ENCODE measurements at regions not wholly inside any gene's neighbourhood (a gene's known extent, or its start where the extent isn't known, plus 50 kb on each side); places are given as distances from the start of the nearest gene placed in this dataset.
"Not testable (repeated sequence)": the region's sequence is repeated elsewhere in the genome, so short reads cannot be mapped to it uniquely, and the experiment has no call there.

DNA sequence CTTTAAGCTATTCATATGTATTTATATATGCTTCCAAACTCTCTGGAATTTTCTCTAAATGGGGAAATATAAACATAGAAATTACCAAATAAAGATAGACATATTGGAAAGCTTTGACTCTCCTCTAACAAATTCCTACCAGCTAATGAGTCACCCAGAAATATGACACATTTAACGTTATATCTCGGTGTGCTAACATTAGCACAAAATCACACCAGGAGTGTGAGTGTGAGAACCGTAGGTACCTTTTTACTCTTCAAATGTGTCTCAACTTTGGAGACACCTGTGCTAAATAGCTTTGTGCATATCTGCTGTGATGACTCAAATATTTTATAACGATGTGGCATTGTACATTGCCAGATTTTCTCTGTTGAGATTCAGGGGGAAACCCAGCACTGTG, 714.4 kb downstream of the METTL15 start:
- no peak for DNase-seq (ENCODE audit: low spot score)

DNA sequence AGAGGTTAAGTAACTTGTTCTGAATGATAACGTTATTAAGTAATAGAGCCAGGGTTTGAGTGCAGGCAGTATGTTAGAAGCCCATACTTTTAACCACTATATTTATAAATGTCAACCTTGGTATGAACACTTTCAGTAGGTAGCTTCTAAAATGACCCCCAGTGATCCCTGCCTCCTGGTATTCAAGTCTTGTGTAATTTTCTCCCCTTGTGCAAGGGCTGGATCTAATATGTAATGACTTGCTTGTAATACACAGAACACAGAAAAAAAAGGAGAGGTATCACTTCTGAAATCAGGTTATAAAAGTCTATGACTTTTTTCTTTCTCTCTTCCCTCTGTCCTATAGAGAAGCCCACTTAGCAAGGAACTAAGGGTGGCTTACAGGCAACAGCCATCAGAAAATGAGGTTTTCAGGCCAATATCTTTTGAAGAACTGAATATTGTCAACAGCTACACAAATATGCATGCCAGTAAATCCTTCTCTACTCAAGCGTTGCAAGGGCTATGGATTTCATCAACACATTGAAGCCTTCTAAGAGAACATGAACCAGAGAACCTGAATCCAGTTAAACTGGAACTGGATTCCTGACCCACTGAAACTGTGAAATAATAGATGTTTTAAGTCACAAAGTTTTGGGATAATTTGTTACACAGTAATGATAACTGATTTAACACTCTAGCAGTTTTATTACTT, 712.3 kb downstream of the METTL15 start:
- DNase-seq (ENCODE audit: low spot score), result no peak

DNA sequence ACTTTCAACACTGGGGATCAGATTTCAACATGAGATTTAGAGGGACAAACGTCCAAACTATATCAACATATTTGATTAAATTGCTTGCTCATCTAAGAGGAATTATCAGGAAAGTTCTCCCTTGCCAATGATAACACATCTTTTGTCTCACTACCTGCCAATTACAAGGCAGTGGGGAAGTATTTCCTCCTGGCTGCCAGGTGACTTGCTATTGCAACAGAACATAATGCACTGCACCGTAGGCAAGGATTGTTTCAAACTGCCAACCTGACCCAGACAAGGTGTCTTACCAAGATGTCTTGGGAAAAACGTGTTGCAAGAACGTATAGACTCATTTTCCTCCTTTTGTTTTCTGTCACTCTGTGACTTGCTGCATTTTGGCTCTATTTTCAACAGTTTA, 711.6 kb downstream of the METTL15 start:
- no peak for DNase-seq (ENCODE audit: low spot score)

DNA sequence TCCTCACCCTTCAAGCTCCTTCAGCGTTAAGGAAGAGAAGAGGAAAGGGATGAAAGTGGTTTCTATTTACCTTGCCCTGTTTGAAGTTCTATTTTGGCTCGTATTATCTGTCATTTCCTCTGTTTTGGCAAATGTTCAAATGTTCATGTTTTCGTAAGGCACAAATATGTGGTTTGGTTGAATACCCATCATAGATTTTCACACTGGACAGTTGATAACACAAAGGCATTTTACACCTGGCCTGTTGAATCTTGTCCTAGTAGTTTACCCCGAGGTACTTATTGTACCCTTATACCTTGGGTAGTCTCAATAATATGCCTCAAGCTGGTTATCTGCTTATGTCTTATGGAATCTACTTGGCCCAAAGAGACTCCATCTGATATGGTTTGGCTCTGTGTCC, 706.9 kb downstream of the METTL15 start:
- DNase-seq (ENCODE audit: low spot score), result no peak

DNA sequence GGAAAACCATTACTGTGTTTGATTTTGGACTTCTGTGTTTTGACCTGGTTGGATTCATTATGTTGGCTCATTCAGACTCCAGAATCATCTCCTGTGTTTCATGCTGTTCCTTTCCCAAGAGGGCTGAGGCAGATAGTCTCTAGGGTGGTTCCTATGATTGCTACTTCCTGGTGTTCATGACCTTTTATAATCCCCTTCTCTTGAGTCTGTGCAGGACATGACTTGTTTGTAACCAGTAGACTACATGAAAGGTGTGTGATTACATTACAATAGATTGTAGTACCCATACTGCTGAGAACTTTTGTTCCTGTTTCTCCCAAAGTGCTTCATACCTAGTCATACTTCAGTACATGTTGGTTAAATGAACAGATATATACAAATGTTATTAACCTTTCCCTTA, 700.6 kb downstream of the METTL15 start:
- no peak for DNase-seq (ENCODE audit: low spot score)

DNA sequence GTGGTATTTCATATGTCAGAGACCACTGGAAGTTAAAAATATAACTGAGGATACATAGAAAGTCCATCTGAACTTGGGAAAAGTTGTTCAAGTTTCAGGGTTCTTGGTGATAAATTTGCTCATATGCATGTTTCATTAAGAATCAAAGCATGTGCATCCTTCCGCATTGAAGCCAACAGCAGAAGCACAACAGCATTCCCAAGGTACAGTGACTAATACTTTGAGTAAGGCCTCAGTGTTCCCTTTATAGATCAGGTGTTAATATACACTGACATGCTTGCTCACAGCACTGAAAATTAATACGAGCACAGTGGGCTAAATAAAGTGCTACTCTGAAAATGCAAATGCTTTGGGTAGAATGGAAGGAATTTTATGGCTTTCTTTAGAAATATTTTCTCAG, 691.1 kb downstream of the METTL15 start:
- DNase-seq (ENCODE audit: low spot score), result no peak

DNA sequence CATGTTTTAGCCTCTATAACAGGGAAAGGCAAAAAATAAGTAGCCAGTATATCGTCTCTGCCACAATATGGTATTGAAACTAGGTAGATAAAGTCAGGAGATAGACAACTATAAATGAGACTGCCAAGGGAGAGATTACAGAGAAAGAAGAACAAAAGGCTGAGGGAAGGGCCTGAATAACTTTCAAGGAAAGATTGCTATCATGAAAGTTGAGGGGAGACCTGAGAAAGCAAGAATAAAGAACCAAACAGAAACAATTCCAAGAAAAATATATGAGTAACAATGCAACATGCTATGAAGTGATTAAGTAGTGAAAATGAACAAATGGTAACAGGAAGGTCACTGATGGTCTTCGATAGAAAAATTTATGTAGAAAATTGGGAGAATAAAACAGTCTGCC, 690.1 kb downstream of the METTL15 start:
- DNase-seq (ENCODE audit: low spot score), result no peak

DNA sequence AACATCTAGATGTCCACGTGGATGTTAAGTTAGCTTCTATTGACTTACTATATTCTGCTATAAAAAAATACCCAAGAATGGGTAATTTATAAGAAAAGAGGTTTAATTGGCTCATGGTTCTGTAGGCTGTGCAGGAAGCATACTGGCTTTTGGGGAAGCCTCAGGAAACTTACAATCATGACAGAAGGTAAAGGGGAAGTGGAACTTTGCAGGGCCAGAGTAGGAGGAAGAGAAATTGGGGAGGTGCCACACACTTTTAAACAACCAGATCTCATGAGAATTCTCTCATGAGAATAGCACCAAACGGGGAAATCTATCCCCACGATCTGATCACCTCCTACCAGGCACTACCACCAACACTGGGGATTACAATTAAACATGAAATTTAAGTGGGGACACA, 689.3 kb downstream of the METTL15 start:
- no peak for DNase-seq (ENCODE audit: low spot score)

DNA sequence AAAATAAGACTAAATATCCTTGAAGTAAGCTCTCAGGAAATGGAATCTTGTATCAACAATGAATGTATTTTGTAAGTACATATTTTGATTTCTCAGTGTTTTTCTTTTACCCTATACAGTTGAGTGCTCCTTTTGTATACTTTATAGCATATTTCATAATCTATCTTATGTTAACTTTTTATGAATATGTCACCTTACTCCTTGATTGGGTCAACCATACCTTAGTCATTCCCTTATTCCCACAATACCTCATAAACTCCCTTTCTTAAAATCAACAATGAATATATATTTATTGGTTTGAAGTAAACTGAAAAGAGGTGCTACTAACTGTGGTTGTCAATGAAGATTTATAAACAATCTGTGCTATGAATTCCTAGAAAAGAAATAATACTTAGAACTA, 686.2 kb downstream of the METTL15 start:
- DNase-seq (ENCODE audit: low spot score), result no peak

DNA sequence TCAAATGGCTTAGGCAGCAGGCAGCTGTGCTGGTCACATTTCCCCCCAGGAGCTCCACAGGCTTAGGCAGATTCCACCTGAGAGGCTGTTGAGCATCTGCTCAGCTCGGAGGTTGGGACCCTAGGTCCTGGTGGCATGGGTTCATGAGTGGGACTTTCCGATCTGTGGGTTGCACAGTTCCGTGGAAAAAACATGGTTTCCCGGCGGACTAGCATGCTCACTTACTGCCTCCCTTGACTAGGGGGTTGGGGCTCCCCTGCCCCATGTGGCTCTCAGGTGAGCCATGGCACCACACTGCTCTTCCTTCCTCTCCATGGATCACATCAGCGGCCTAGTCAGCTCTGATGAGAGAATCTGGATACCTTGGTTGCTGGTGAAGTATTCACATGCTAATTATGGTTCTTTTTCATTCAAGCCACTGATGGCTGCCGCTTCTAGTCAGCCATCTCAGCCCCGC, 685.1 kb downstream of the METTL15 start:
- no peak for DNase-seq (ENCODE audit: low spot score)

DNA sequence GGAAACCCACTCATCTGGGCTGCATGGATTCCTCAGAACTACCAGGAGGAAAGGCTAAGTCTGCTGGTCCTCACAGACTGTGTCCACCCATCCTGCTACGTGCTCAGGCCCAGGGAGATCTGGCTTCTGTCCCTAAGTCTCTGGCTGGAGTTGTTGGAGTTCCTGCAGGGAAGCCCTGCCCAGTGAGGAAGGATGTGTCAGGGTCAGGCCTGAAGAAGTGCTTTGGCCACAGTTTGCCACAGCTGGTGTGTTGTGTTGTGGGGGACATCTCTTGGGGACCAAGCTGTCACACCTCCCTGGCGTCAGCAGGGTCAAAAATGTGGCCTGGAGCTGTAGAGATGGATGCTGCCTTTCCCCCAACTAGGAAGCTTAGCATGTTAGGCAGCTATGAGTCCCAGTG, 684.7 kb downstream of the METTL15 start:
- no peak for DNase-seq (ENCODE audit: low spot score)

DNA sequence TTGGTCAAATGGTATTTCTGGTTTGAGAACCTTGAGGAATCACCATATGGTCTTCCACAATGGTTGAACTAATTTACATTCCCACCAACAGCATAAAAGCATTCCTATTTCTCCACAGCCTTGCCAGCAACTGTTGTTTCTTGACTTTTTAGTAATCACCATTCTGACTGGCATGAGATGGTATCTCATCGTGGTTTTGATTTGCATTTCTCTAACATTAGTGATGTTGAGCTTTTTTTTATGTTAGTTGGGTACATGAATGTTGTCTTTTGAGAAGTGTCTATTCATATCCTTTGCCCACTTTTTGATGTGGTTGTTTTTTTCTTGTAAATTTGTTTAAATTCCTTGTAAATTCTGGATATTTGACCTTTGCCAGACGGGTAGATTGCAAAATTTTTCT, 679.7 kb downstream of the METTL15 start:
- DNase-seq (ENCODE audit: low spot score), result not testable (repeated sequence)

DNA sequence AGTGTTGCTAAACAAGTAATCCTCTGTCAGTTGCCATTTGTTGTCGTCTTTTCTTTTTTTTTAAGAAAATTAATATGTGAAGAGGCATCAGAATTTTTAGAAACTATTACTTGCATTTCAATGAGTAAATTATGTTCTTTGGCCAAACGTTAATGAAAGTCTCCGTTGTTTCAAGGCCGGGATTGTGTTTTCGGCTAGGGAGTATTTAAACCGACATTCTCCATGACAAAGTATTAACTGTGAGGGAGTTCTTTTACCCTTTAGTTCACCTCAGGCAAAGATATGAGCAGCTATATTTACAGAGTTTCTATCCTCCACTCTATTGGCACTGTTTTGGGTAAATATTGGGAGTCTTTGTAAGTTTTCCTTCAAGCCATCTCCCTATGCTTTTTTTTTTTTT, 668.9 kb downstream of the METTL15 start:
- DNase-seq (ENCODE audit: low spot score), result no peak

DNA sequence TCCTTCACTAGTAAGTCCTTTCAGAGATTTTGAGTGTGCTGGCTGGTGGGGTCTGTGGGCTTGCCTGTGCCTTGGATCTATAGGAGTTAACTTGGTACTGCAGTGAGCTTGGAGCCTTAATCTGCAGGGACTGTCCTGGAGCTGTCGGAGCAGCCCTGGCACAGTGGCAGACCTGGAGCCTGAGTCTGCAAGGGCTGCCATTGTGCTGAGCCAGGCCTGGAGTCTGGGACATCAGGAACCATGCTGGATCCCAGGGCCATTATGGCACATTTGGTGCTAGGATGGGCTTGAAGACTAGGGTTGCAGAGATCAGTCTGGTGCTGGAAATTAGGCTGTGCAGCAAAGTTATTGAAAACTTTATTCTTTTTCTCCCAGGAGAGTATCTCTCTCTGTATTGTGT, 665.4 kb downstream of the METTL15 start:
- DNase-seq (ENCODE audit: low spot score), result no peak

DNA sequence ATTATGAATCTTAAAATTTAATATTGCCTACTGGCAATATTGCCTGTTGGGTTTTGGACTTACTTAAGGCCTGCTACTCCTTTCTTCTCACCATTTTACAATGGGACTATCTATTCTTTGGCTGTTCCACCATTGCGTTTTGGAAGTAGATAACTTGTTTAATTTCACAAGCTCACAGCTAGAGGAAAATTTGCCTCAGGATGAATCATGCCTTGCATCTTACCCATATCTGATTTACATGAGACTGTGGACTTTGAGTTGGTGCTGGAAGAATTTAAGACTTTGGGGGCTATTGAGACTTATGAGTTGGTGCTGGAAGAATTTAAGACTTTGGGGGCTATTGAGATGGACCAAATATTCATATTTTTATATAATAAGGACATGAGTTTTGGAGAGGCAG, 662.6 kb downstream of the METTL15 start:
- no peak for DNase-seq (ENCODE audit: low spot score)

DNA sequence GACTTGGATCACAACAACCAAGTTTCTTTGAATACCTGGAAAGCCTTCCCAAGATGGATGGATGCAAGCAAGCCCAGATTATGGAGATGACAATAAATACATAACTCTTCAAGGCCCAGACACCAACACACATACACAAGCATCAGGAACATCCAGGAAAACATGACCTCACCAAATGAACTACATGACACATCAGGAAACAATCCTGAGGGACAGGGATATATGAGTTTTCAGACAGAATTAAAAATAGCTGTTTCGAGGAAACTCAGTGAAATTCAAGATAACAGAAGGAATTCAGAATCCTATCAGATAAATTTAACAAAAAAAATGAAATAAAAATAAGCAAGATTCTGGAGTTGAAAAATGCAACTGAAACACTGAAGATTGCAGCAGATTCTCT, 659.4 kb downstream of the METTL15 start:
- DNase-seq (ENCODE audit: low spot score), result no peak

DNA sequence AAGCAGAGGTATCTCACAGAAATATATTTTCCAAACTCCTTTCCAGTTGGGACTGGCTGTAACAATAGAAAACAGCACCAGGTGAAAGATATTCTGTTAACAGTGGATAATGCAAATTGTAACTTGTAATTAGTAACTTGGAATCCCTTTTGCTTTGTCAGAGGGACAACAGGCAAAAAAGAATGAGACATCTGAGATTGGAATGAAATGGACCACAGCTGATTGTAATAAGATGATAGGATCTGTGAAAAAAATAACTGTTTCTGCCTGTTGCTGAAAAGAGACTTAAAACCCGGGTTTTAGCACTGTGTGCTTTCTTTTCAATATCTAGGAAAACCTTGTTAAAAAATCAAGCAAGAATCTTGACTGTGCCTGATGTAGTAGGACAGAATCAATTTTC, 655.7 kb downstream of the METTL15 start:
- no peak for DNase-seq (ENCODE audit: low spot score)

DNA sequence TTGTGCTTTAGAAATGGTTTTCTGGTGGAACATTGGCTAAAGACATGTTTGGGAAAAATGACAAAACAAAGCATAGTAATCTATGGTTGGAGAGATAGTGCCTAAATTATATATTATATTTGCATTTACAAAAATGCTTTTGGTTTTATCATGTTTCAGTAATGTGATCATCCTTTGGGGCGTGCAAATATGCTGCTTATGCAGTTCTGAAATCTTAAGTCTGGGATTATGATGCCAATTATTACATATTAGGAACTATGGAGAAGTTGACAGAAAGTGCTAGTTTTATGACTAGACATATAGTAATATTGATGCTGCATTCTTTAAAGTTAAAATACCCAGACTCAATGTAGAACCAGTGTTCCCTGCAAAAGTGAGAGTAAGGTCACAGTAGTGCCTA, 655.0 kb downstream of the METTL15 start:
- DNase-seq (ENCODE audit: low spot score), result no peak

DNA sequence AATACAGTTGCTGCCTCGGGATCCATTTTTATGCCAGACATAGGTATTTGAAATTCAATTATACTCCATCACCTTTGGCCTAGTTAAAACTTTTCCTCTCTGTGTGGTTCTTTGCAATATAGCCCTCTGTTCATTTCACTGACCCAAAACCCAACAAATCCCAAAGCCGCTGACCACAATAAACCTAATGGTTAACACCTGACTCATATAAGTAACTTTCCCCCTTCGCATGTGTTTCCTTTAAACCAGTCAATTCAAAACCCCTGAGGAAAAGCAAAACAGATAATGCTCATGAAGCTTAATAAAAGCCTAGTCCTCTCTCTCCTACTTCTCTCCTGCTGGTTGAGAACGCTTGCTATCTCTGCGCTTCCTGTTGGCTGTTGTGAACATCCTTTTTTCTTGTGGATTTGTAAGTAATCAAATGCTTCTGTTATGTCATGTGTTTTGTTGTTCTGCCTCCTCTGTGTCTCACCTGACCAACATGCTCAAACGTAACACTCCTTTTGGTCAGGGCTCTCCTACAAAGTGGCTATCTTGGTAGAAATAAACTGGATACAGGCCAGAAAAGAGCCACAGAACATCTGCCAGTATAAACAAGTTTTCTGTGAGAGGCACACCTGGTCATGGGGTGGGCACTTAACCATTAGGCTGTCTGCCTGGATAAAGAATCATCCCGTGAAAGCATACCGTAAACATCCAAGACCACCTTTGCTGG, 652.6 kb downstream of the METTL15 start:
- DNase-seq (ENCODE audit: low spot score), result no peak

DNA sequence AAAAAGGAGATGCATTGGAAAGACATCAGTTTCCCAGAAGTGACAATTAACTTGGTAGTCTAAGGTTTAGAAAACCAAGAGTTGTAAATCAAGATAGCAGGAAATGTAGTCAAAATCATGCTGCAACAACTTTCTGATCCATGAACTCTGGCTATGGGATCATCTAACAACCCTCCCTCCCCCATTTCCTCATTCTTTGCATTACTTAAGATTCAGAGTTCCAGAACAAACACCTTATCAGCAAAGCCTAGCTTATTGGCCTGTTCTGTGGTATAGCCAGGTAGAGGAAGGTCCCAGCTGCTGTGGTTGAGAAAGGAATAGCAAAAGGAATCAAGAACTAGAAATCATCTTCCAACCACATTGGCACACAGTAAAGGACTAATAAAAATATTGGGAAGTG, 651.1 kb downstream of the METTL15 start:
- no peak for DNase-seq (ENCODE audit: low spot score)

DNA sequence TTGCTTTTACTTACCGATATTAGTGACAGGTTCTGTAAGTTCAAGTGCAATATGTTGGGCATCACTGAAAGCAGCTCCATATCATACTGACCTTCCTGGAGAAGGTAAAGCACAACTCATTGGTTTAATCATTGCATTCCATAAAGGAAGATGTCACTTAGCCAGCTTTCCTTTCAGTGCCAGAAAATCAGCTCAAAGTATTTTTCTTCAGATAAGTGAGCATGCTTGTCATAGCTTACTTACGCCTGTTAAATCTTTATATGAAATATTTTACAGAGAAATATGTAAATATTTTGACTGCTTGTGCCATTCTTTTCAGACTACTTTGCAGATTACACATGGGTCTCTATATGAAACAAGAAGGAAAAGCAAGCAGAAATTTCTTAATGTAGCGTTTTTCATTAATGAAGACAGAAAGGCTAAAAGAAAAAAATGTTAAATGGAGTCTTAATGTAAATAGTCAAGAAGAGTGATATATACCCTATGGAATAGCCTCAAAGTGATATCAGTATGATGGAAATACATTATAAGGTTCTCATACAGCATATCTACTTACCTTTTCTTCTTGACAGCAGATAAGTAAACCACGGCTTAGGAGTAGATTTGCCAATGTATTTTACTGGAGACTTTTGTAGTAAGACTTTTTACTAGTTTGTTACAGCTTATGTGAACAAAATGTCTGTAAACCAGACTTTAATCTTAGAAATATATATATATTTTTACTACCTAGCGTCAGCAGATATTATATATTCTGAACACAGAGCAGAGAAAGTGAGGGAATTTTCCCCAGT, 649.7 kb downstream of the METTL15 start:
- no peak for DNase-seq (ENCODE audit: low spot score)

DNA sequence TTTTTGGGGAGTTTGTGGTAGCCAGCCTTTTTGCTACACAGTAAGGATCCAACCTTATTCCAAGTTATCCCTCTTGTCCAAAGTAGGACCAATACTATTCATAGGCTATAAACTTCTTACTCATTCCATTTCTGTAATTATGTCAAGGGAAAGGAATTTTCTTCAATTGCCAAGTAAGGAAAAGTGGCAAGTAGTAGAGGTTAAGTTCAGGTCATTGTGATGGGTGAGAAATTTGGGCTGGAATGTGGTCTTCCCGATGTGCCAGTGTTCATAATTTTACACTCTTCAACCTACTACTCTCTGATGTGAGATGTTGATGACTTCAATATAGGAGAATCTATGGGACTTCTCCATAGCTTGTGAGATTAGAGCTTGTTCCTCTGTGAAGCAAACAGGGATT, 648.8 kb downstream of the METTL15 start:
- no peak for DNase-seq (ENCODE audit: low spot score)

DNA sequence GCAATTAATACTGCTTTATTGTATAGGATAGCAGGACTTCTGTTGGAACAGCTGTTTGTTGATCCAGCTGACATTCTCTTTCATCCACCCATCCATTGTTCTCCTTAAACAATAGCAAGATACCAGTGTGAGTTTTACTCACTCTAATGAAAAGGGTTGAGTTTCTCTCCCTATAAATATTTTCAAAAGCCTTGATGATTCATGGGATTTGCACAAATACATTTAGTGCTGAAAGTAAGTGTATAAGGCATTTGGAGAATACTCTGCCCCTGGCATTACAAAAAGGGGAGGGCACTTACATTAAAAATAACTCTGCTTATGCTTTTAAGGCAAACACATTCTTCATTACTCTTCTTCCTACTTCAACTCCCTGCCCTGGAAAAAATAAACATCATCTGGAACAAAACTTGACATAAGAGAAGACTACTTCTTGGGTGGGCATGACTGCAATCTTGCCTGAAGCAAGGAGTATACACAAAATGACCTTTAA, 634.9 kb downstream of the METTL15 start:
- DNase-seq (ENCODE audit: low spot score), result no peak

Measured in SK-N-DZ (cell line).